Activated effector memory CD4-positive, alpha-beta T cell treated with anti-CD3 and anti-CD28 coated beads, Interleukin-2, amount 50 U/mL, for 16 hours (primary cell): ENCODE measurements at regions not wholly inside any gene's neighbourhood (a gene's known extent, or its start where the extent isn't known, plus 50 kb on each side); places are given as distances from the start of the nearest gene placed in this dataset.

Experiments used
- DNase-seq: peaks from one replicate; pipeline ENCODE4 v3.0.0-alpha.2; 2020

DNA sequence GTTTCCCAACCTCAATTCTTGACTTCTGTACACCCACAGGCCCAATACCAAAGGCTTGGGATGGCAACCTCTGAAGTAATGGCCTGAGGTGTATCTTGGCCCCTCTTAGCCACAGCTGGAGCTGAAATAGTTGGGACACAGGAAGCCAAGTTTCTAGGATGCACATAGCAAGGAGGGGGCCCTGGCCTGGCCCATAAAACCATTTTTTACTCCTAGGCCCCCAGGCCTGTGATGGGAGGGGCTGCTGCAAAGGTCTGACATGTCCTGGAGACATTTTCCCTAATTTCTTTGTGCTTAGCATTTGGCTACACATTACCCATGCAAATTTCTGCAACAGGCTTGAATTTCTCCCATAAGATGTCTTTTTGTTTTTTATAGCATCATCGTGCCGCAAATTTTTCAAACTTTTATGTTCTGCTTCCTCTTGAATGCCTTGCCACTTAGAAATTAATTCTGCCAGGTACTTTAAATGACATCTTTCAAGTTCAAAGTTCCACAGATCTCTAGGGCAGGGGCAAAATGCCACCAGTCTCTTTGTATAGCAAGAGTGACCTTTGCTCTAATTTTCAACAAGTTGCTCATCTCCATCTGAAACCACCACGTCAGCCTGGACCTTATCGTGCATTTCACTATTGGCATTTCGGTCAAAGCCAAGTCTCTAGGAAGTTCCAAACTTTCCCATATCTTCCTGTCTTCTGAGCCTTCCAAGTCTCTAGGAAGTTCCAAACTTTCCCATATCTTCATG lies 490.8 kb downstream of the IPMK start:
- no peak for DNase-seq

DNA sequence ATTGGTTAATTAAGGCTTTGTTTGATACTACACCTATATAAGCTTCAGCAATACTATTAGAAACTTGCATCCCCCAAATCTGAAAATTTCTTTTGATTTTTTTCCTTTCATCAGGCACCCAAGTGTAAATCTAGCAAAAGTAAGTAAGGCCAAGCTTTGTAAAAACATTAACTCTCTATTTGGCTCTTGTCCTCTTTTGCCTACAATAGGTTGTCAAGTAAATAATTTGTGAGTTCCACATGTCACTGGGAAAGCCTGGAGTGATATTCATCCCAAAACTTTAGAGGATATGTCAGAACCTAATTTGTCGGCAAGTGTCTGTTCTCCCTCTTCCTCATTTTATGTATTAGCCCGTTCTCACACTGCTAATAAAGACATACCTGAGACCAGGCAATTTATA lies 492.4 kb downstream of the IPMK start:
- DNase-seq: no peak

GRCh38 chr10:57769298-57769697 lies 498.4 kb downstream of the IPMK start:
- DNase-seq: no peak

DNA sequence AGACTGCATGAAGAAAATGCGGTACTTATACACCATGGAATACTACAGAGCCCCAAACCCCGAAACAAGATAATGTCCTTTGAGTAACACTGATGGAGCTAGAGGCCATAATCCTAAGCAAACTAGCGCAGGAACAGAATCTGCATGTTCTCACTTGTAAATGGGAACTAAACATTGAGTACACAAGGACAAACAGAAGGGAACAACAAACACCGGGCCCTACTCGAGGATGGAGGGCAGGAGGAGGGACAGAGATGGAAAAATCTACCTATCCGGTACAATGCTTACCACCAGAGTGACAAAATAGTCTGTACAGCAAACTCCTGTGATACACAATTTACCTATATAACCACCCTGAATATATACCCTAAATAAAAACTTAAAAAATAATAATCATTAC lies 507.9 kb downstream of the IPMK start:
- DNase-seq: no peak

GRCh38 chr10:57754803-57755202 lies 512.9 kb downstream of the IPMK start:
- no peak for DNase-seq

DNA sequence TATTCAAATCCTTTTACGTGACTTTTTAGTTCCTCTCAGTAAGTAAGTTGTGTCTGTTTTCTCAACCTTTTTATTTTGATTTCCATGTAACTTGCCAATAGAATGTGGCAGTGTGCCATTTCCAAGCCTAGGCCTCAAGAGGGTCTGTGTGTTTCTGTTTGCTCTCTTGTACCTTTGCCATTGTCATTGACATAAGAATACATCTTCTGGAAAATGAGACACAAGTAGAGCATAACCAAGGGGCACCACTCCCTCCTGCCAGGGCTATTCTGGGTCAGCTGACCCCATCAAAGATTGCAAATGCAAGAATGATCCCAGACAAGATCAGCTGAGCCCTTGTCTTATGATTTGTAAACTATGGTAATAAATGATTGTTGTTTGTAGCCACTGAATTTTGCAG lies 524.0 kb downstream of the IPMK start:
- no peak for DNase-seq

DNA sequence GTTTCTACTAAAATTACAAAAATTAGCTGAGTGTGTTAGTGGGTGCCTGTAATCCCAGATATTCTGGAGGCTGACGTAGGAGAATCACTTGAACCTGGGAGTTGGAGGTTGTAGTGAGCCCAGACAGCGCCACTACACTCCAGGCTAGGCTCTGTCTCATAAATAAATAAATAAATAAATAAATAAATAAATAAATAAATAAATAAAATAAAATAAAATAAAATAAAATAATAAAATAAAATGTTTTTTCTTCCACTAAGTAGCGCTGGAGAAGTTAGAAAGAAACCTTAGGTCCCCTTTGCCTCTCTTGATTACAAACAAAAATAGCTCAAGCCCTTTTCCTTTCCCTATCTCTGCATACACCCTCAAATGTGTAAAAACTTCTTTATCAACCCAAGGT lies 525.9 kb downstream of the IPMK start:
- DNase-seq: no peak

- no peak for DNase-seq
These were observed 544.4 kb downstream of the IPMK start for GRCh38 chr10:57723305-57723704.

- DNase-seq: no peak
These were observed 550.8 kb downstream of the IPMK start for GRCh38 chr10:57716884-57717283.

GRCh38 chr10:57715233-57715632 lies 552.5 kb downstream of the IPMK start:
- DNase-seq: no peak

- no peak for DNase-seq
These were observed 560.4 kb downstream of the IPMK start for GRCh38 chr10:57707300-57707658.

GRCh38 chr10:57706576-57707299 lies 561.0 kb downstream of the IPMK start:
- DNase-seq: no peak

DNA sequence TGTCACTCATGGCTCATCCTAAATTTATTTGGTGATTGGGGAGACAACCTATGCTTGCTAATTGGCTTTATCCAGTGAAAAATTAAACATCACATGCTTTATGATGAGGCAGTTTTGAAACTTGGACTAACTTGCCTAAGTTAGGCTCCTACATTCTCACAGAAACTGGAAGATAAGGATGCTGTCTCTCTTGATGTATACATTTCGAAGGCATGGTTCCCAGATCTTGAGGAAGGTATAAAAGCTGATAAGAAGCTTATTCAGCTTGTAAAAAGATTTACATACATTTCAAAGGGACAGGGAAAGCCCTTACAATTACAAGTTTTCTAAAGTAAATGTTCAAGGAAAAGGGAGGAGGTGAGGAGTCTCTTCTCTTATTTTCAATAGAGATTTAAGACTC lies 561.7 kb downstream of the IPMK start:
- DNase-seq: no peak

DNA sequence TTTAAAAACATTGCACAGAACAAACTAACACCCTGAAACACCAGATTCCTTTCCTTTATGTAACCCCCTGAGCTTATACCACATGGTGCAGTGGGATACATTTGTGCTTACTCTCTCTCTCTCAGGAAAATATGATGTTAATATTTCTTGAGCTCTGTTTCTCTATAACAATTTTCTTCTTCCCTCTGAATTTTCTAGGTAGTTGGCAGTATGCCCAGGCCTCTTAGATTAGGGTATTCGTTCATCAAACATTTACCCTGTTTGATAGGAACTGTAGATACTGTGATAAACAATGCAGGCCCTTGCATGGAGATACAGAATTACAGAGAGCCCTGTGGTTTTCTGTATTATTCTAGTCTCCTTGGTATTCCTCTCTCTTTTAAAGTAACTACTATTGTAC lies 567.8 kb downstream of the IPMK start:
- no peak for DNase-seq

DNA sequence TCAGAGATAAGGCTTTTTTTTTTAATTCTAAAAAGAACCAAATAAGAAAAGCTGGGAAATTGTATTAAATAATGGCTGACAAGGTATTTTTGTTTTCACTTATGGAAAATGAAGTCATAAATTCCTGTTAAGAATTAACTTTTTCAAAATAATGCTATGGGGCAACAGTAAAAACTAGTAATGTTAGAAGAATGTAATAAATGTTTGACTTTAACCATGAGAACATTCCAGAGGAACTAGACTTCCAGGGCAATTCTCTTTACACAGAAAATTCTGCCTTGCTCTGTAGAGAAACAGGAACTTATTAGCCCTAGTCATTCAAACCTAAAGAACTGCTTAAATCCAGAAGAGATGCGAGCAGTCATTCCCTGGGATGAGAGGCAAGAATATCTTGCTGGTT lies 571.1 kb downstream of the IPMK start:
- DNase-seq: no peak

DNA sequence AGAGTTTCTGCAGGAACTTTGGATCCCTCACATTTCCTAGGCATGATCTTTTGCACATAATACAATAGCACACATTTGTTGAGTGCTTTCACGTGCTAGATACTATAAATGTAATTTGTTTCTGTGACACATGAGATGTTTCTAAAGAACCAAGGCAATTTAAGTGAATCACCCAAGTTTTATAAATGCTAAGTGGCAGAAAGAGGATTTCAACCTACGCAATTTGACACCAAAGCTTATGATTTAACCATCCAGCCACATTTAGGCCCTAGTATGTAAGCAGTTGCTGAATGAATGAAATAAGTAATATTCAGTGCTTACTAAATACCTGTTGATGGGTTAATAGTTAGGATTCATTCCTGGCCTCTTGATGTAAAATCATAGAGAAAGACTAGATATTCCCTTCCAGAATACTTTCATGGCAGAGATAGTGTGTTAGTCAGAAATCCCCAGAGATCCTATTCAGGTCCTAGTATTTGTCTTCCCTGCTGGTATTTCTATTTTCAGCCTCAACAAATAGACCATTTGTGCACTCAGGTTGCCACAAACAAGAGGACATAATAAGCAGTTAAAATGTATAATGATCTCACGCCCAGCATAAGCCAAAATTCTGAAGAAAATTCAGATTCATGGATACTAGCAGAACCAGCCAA lies 572.6 kb downstream of the IPMK start:
- DNase-seq: no peak

GRCh38 chr10:57692255-57692980 lies 575.3 kb downstream of the IPMK start:
- DNase-seq: no peak

DNA sequence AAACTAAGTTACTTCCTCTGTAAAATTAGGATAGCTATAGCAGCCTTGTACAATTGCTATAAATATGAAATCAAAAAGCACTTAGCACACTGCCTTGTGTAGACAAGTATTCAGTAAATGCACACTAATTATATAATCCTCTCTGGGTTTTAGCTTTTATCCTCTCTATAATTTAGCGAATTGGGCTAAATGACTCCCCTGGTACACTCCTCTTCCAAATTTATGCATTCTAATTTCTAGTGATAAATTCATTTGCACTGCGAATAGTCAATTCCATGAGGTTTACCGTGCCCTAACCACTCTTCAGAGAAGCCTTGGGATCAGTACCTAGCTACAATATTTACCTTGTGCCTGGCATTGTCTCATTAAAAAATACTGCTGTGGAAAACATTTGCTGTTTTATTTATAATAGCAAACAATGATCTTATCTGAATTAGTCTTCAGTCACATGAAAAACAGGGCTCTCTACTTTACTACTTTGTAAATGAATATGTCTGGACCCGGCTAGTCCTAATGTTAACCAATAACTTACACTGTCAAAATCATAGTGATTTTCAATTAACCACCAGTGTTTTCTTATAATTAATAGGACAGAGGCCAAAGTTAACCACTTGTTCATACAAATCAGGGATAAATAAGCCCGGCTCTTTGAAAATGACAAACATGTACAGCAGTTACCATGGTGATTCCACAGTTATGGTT lies 577.9 kb downstream of the IPMK start:
- no peak for DNase-seq

- DNase-seq: no peak
These were observed 587.8 kb downstream of the IPMK start for GRCh38 chr10:57679916-57680315.

DNA sequence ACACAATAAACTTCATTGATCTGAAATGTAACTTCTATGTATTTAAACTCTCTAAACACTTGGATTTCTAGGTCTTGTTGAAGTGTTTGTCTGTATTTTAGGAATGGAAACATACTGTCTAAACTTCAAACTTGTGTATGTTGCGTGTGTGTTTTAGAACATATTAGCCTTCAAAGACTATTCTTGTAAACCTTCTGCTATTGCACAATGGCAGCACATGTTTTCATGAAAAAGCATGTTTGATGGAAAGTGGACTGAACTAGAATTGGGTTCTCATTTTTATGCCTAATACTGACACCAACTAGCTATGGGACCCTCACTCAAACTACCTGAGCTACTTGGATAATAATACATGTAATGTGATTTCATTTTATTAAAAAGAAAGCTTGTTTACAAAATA lies 592.6 kb downstream of the IPMK start:
- DNase-seq: no peak

GRCh38 chr10:57673446-57673960 lies 594.2 kb downstream of the IPMK start:
- DNase-seq: no peak

DNA sequence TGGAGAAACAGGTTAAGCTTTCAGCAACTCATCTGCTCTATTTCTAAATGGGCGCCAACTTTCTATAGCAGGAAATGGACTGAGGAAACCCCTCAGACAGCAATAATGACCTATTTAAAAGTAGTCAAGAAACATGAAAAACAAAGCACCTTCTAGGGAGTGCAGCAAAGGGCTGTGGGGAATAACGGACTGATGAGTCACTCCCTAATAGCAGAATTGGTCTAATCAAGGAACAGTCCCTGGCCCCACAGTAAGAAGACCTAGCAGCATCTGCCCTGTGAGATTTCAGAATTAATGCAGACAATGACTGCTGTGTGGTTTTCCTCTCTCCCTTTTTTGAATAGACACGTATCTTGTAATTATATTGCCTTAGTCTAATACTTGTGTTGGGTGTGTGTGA lies 602.9 kb downstream of the IPMK start:
- no peak for DNase-seq

DNA sequence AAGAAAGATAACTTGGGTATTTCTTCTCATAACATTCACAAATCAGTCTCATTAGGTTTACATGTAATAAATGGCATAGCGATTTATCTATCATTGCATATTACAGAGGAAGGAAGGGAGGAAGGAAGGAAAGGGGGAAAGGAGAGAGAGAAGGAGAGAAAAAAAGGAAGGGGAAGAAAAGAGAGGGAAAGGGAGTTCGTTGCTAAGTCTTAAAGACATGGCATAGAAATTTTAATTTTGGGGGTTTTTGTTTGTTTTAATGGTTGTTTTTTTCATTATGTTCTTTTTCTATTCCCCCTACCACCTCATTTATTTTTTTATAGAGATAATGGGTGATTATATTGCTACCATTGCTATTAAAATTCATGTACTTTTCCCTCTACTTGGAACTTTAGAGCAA lies 604.3 kb downstream of the IPMK start:
- DNase-seq: no peak
